ACC112 (cell line): ENCODE measurements at regions not wholly inside any gene's neighbourhood (a gene's known extent, or its start where the extent isn't known, plus 50 kb on each side); places are given as distances from the start of the nearest gene placed in this dataset.
"Not testable (repeated sequence)": the region's sequence is repeated elsewhere in the genome, so short reads cannot be mapped to it uniquely, and the experiment has no call there.

ENCODE experiments used
- H2AFZ ChIP-seq: fragments of 200-600 bp; sonication (generic); one replicate; pipeline ENCODE4 v1.6.0; 2017; ENCODE audit warnings: antibody characterized with exemption, low read length; ENCODE audit not compliant: unreplicated experiment
- H3K27ac ChIP-seq: fragments of 200-600 bp; sonication (generic); 2 replicates; pipeline ENCODE4 v1.5.1; 2014; ENCODE audit warnings: low read depth, mild to moderate bottlenecking, antibody characterized with exemption, low read length, moderate library complexity
- H3K27me3 ChIP-seq: fragments of 200-600 bp; sonication (generic); 2 replicates; pipeline ENCODE4 v1.6.1; 2014; ENCODE audit warnings: mild to moderate bottlenecking, antibody characterized with exemption, low read length, moderate library complexity, mixed read lengths; ENCODE audit not compliant: insufficient read depth
- H3K36me3 ChIP-seq: fragments of 200-600 bp; sonication (generic); 2 replicates; pipeline ENCODE4 v1.6.1; 2016; ENCODE audit warnings: mild to moderate bottlenecking, antibody characterized with exemption, low read length, moderate library complexity, mixed read lengths; ENCODE audit not compliant: insufficient read depth
- H3K4me1 ChIP-seq: fragments of 200-600 bp; sonication (generic); one replicate; pipeline ENCODE4 v1.6.1; 2016; ENCODE audit warnings: low read length, mixed read lengths; ENCODE audit not compliant: insufficient read depth, unreplicated experiment, control insufficient read depth
- H3K4me3 ChIP-seq: fragments of 200-600 bp; sonication (generic); 2 replicates; pipeline ENCODE4 v1.5.1; 2014; ENCODE audit warnings: mild to moderate bottlenecking, low read depth, low read length
- H3K79me2 ChIP-seq: fragments of 200-600 bp; sonication (generic); one replicate; pipeline ENCODE4 v1.6.0; 2016; ENCODE audit warnings: low read length; ENCODE audit not compliant: control insufficient read depth, unreplicated experiment, insufficient read depth

GRCh38 chr15:77901921-77902750 is 175.4 kb downstream of the TBC1D2B start:
- Histone ChIP-seq H3K4me1 (no peaks in the 10 kb centered on the region), H3K36me3 (no peaks in the 10 kb centered on the region), H3K27me3 (no peaks in the 10 kb centered on the region), H3K4me3 (no peak overlapping the region), H3K27ac (no peak overlapping the region), H2AFZ (no peak overlapping the region), H3K79me2 (no peaks in the 10 kb centered on the region)

DNA sequence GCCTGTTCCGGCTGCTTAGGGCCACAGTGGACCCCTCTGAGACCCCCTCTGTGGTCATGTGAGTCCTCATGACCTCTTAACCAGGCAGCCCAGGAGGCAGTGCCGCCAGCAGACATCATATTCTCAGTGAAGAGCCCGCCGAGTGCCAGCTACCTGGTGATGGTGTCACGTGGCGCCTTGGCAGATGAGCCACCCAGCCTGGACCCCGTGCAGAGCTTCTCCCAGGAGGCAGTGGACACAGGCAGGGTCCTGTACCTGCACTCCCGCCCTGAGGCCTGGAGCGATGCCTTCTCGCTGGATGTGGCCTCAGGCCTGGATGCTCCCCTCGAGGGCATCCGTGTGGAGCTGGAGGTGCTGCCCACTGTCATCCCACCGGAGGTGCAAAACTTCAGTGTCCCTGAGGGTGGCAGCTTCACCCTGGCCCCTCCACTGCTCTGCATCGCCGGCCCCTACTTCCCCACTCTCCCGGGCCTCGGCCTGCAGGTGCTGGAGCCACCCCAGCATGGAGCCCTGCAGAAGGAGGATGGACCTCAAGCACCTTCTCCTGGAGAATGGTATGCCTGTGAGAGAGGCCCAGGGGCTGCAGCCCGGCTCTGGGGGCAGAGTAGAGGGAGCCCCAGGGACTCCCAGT is 176.1 kb downstream of the TBC1D2B start:
- no peaks in the 10 kb centered on the region for H3K79me2 ChIP-seq
- H3K27me3 ChIP-seq, result no peaks in the 10 kb centered on the region
- H3K36me3 ChIP-seq, result no peaks in the 10 kb centered on the region
- no peak overlapping the region for H2AFZ ChIP-seq
- no peaks in the 10 kb centered on the region for H3K4me1 ChIP-seq
- H3K4me3 ChIP-seq, result no peak overlapping the region
- H3K27ac ChIP-seq, result no peak overlapping the region

DNA sequence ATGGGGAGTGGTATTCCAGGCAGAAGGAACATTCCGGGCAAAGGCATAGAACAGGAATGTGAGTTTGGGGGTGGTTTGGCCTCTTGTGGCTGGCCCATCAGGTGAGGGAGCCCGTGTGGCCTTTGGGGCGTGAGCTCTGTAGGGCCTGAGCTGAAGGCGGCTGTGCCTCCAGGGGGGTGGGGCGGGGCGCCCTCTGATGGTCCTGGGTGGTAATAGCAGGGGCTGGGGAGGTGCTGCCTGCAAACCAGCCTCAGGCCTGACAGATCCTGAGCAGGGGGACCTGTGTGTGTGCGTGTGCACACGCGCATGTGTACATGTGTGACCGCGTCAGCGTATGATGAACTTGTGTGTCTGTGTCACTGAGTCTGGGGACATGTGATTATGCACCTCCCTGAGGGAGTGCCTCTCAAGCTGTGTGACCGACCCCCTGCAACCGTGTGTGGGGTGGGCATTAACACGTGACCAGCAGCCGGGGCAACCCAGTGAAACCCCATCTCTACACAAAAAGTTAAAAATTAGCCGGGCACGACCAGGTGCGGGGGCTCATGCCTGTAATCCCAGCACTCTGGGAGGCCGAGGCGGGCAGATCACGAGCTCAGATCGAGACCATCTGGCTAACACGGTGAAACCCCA is 177.1 kb downstream of the TBC1D2B start:
- not testable (repeated sequence) for H3K27me3 ChIP-seq, H3K79me2 ChIP-seq, H3K4me3 ChIP-seq, H3K36me3 ChIP-seq, H3K27ac ChIP-seq, H2AFZ ChIP-seq, H3K4me1 ChIP-seq

DNA sequence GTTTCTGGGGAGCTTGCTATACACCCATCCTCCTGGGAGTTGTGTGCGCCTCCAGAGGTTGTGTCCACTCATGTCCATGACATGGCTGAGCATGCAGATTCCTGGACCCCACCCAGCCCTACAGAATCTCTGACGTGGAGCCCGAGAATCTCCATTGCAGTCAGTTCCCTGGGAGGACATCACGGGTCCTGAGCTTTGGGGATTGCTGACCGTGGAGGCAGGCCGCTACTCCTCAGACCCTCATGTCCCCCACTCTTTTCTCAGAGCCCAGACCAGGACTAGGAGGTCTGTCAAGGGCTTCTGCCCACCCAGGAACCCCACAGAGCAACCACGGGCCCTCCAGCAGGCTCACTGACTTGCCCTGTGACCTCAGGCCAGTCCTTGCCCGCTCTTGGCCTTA is 177.7 kb downstream of the TBC1D2B start:
- H3K4me1 ChIP-seq, H3K27ac ChIP-seq, H3K4me3 ChIP-seq, H3K79me2 ChIP-seq, H2AFZ ChIP-seq, H3K27me3 ChIP-seq, H3K36me3 ChIP-seq: not testable (repeated sequence)

GRCh38 chr15:77898811-77899730 is 178.4 kb downstream of the TBC1D2B start:
- Histone ChIP-seq H2AFZ (no peak overlapping the region), H3K4me3 (no peak overlapping the region), H3K36me3 (no peaks in the 10 kb centered on the region)

GRCh38 chr15:77897896-77898406 is 179.6 kb downstream of the TBC1D2B start:
- no peak overlapping the region for H2AFZ ChIP-seq
- H3K79me2 ChIP-seq, result no peaks in the 10 kb centered on the region
- H3K36me3 ChIP-seq, result no peaks in the 10 kb centered on the region
- no peak overlapping the region for H3K4me3 ChIP-seq
- no peak overlapping the region for H3K27ac ChIP-seq
- H3K27me3 ChIP-seq, result no peaks in the 10 kb centered on the region
- H3K4me1 ChIP-seq, result no peaks in the 10 kb centered on the region

More at GRCh38 chr15:77898811-77899730, 178.4 kb downstream of the TBC1D2B start:
- Histone ChIP-seq H3K4me1 (no peaks in the 10 kb centered on the region), H3K27me3 (no peaks in the 10 kb centered on the region), H3K27ac (no peak overlapping the region), H3K79me2 (no peaks in the 10 kb centered on the region)

DNA sequence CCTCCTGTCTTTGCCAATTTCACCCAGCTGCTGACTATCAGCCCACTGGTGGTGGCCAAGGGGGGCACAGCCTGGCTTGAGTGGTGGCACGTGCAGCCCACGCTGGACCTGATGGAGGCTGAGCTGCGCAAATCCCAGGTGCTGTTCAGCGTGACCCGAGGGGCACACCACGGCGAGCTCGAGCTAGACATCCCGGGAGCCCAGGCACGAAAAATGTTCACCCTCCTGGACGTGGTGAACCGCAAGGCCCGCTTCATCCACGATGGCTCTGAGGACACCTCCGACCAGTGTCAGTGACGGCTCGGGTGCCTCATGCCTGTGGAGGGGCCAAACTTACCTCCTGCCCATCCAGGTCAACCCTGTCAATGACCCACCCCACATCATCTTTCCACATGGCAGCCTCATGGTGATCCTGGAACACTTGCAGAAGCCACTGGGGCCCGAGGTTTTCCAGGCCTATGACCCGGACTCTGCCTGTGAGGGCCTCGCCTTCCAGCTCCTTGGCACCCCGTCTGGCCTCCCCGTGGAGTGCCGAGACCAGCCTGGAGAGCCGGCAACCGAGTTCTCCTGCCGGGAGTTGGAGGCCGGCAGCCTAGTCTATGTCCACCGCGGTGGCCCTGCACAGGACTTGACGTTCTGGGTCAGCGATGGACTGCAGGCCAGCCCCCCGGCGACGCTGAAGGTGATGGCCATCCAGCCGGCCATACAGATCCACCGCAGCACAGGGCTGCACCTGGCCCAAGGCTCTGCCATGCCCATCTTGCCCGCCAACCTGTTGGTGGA is 180.2 kb downstream of the TBC1D2B start:
- not testable (repeated sequence) for H3K4me3 ChIP-seq, H2AFZ ChIP-seq, H3K27ac ChIP-seq, H3K4me1 ChIP-seq, H3K36me3 ChIP-seq, H3K27me3 ChIP-seq, H3K79me2 ChIP-seq

DNA sequence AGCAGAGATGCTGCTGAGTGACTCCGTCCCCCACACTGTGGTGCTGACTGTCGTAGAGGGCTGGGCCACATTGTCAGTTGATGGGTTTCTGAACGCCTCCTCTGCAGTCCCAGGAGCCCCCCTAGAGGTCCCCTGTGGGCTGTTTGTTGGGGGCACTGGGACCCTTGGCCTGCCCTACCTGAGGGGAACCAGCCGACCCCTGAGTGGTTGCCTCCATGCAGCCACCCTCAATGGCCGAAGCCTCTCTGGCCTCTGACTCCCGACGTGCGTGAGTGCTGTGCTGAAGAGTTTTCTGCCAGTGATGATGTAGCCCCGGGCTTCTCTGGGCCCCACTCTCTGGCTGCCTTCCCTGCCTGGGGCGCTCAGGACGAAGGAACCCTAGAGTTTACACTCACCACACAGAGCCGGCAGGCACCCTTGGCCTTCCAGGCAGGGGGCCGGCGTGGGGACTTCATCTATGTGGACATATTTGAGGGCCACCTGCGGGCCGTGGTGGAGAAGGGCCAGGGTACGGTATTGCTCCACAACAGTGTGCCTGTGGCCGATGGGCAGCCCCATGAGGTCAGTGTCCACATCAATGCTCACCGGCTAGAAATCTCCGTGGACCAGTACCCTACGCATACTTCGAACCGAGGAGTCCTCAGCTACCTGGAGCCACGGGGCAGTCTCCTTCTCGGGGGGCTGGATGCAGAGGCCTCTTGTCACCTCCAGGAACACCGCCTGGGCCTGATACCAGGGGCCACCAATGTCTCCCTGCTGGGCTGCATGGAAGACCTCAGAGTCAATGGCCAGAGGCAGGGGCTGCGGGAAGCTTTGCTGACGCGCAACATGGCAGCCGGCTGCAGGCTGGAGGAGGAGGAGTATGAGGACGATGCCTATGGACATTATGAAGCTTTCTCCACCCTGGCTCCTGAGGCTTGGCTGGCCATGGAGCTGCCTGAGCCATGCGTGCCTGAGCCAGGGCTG is 181.1 kb downstream of the TBC1D2B start:
- not testable (repeated sequence) for H3K4me1 ChIP-seq, H3K27me3 ChIP-seq, H3K79me2 ChIP-seq, H3K27ac ChIP-seq, H2AFZ ChIP-seq, H3K4me3 ChIP-seq, H3K36me3 ChIP-seq

GRCh38 chr15:77895742-77896141 is 181.8 kb downstream of the TBC1D2B start:
- H3K79me2 ChIP-seq, result no peaks in the 10 kb centered on the region
- peaks cover 7% of the 10 kb centered on the region for H3K4me1 ChIP-seq
- no peak overlapping the region for H3K4me3 ChIP-seq
- H2AFZ ChIP-seq, result no peak overlapping the region
- H3K36me3 ChIP-seq, result no peaks in the 10 kb centered on the region
- no peak overlapping the region for H3K27ac ChIP-seq
- H3K27me3 ChIP-seq, result no peaks in the 10 kb centered on the region
